ENCODE measurements at regions not wholly inside any gene's neighbourhood (a gene's known extent, or its start where the extent isn't known, plus 50 kb on each side); places are given as distances from the start of the nearest gene placed in this dataset.
"Not testable (repeated sequence)": the region's sequence is repeated elsewhere in the genome, so short reads cannot be mapped to it uniquely, and the experiment has no call there.

DNA sequence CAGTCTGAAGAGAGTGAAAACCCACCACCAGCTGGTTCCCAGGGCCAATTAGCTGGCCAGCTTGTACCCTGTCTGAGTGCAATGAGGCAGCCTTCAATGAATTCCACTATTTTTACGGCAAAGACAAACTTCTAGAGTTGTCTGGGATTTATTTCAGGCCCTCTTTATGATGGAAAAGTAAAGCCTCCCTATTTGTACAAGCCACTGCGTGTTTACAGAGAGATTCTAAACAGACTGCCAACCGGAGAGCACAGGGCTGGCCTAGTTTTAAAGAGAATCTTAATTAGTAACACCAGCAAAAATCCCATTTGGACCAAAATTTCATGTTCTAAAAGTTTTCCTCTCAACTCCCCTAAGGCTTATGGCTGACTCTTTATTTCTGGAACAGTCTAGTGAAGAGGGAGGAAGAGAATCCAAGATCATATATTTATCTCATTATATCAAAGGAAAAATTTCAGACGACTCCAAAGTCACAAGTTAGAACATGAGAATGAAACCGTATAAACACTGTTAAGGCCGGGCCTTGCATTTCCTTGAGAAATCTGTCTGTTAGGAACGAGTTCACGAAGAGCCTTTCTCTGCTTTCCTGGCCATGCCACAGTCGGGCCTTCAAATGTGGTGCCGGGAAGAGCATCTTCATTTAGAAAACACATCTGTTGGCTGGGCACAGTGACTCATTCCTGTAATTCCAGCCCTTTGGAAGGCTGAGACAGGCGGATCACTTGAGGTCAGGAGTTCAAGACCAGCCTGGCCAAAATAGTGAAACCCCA, 724.6 kb upstream of the NRP1 start:
- no peaks in the 10 kb centered on the region for H3K4me1 ChIP-seq (ENCODE audit: insufficient read depth, low read length)
- no peak overlapping the region for H3K4me3 ChIP-seq (ENCODE audit: low read length)
- peaks cover 20% of the 10 kb centered on the region for H3K9me3 ChIP-seq (ENCODE audit: insufficient read depth, low read depth, low read length)
- no peak overlapping the region for H3K27ac ChIP-seq (ENCODE audit: low read depth, low read length)
- WGBS: 93% methylated on average over 11 of the region's 11 CpGs
- H3K27me3 ChIP-seq (ENCODE audit: insufficient read depth, low read length): no peaks in the 10 kb centered on the region
- no peak overlapping the region for H3K9ac ChIP-seq (ENCODE audit: low read depth, low read length)
- no peaks in the 10 kb centered on the region for H3K36me3 ChIP-seq (ENCODE audit: insufficient read depth, low read length)

GRCh38 chr10:34055410-34055985, 721.0 kb upstream of the NRP1 start:
- H3K27me3 ChIP-seq (ENCODE audit: insufficient read depth, low read length); H3K36me3 ChIP-seq (ENCODE audit: insufficient read depth, low read length); H3K9me3 ChIP-seq (ENCODE audit: insufficient read depth, low read depth, low read length); H3K9ac ChIP-seq (ENCODE audit: low read depth, low read length); H3K27ac ChIP-seq (ENCODE audit: low read depth, low read length); H3K4me1 ChIP-seq (ENCODE audit: insufficient read depth, low read length); H3K4me3 ChIP-seq (ENCODE audit: low read length): not testable (repeated sequence)
- 96% methylated on average over 38 of the region's 38 CpGs for WGBS

DNA sequence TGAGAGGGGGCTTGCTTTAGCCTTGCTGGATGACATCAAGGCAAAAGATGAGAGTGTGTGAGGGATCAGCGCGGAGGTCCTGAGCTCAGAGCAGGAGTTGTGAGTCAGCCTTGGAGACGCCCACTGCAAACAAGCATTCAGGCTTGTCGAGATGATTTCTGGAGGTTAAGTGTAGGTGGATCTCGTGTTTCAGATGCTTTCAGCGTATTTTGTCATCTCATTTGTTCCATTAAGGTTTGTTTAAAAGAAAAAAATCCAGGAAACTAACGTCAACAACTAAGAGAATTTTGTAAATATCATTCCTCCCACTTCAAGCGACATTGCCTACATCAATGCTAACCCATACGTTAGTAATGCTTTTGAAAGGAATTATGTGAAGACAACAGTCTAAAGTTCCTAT, 715.4 kb upstream of the NRP1 start:
- peaks cover 6% of the 10 kb centered on the region; the same call in 1 of the 2 replicates for H3K4me1 ChIP-seq (ENCODE audit: insufficient read depth, low read length)
- no peak overlapping the region for H3K27ac ChIP-seq (ENCODE audit: low read depth, low read length)
- no peaks in the 10 kb centered on the region for H3K9me3 ChIP-seq (ENCODE audit: insufficient read depth, low read depth, low read length)
- no peaks in the 10 kb centered on the region for H3K36me3 ChIP-seq (ENCODE audit: insufficient read depth, low read length)
- H3K4me3 ChIP-seq (ENCODE audit: low read length): no peak overlapping the region
- no peaks in the 10 kb centered on the region for H3K27me3 ChIP-seq (ENCODE audit: insufficient read depth, low read length)
- WGBS: 74% methylated on average over 8 of the region's 9 CpGs
- no peak overlapping the region for H3K9ac ChIP-seq (ENCODE audit: low read depth, low read length)

- Histone ChIP-seq H3K27me3 (ENCODE audit: insufficient read depth, low read length) (no peaks in the 10 kb centered on the region), H3K9me3 (ENCODE audit: insufficient read depth, low read depth, low read length) (no peaks in the 10 kb centered on the region), H3K36me3 (ENCODE audit: insufficient read depth, low read length) (no peaks in the 10 kb centered on the region), H3K27ac (ENCODE audit: low read depth, low read length) (no peak overlapping the region), H3K9ac (ENCODE audit: low read depth, low read length) (no peak overlapping the region), H3K4me1 (ENCODE audit: insufficient read depth, low read length) (peaks cover 6% of the 10 kb centered on the region; the same call in 1 of the 2 replicates), H3K4me3 (ENCODE audit: low read length) (no peak overlapping the region)
- WGBS: 88% methylated on average over 1 of the region's 3 CpGs
Observed at GRCh38 chr10:34049469-34049868, 715.0 kb upstream of the NRP1 start.

GRCh38 chr10:34047389-34047788, 712.9 kb upstream of the NRP1 start:
- H3K27ac ChIP-seq (ENCODE audit: low read depth, low read length): no peak overlapping the region
- H3K36me3 ChIP-seq (ENCODE audit: insufficient read depth, low read length): no peaks in the 10 kb centered on the region
- no peaks in the 10 kb centered on the region for H3K9me3 ChIP-seq (ENCODE audit: insufficient read depth, low read depth, low read length)
- no peak overlapping the region for H3K4me3 ChIP-seq (ENCODE audit: low read length)
- H3K27me3 ChIP-seq (ENCODE audit: insufficient read depth, low read length): no peaks in the 10 kb centered on the region
- WGBS: 96% methylated on average over 7 of the region's 7 CpGs
- no peak overlapping the region for H3K9ac ChIP-seq (ENCODE audit: low read depth, low read length)
- H3K4me1 ChIP-seq (ENCODE audit: insufficient read depth, low read length): peaks cover 6% of the 10 kb centered on the region; the same call in 1 of the 2 replicates

DNA sequence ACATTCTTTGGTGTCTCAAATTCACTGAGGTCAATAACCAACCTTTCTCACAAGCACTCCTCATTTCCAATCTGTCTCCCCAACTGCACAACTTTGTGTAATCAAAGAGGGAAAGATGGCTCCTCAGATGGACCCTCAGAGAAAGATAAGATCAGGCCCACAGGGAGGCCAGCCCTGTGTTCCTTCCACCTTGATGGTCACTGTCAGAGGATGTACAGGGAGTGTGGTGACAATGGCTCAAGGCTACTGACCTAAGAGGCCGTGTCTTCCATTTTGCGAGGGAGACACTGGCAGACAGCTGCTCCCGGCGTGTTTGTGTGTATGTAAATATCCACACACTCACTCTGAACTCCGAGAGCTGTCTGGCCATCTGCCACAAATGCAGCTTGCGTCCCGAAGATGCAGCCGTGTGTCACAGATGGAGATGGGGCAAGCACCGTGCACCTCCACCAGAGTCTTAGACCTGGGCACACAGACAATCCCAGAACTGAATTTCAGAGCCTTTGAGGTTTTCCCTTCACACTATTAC, 712.1 kb upstream of the NRP1 start:
- H3K9ac ChIP-seq (ENCODE audit: low read depth, low read length): no peak overlapping the region
- 96% methylated on average over 9 of the region's 9 CpGs for WGBS
- H3K36me3 ChIP-seq (ENCODE audit: insufficient read depth, low read length): no peaks in the 10 kb centered on the region
- H3K27ac ChIP-seq (ENCODE audit: low read depth, low read length): no peak overlapping the region
- H3K27me3 ChIP-seq (ENCODE audit: insufficient read depth, low read length): no peaks in the 10 kb centered on the region
- peaks cover 6% of the 10 kb centered on the region; the same call in 1 of the 2 replicates for H3K4me1 ChIP-seq (ENCODE audit: insufficient read depth, low read length)
- H3K9me3 ChIP-seq (ENCODE audit: insufficient read depth, low read depth, low read length): no peaks in the 10 kb centered on the region
- H3K4me3 ChIP-seq (ENCODE audit: low read length): no peak overlapping the region

DNA sequence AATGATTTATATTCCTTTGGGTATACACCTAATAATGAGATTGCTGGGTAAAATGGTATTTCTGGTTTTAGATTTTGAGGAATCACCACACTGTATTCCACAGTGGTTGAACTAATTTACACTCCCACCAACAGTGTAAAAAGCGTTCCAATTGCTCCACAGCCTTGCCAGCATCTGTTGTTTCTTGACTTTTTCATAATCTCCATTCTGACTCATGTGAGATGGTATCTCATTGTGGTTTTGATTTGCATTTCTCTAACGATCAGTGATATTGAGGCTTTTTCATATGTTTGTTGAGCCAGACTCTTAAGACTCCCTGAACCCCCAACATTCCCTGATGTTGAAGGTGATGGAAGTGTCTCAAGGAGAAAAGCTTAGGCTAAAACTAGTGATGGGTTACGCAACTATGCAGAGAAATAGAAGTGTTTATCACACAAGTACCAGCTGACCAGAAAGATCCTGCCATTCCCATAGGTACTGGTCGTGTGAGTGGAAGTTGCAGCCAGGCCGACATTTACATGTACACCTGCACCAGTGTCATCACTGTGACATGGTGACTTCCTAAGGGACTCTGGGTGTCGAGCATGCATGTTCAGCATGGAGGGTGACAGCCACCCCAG, 711.2 kb upstream of the NRP1 start:
- no peak overlapping the region for H3K4me3 ChIP-seq (ENCODE audit: low read length)
- no peak overlapping the region for H3K9ac ChIP-seq (ENCODE audit: low read depth, low read length)
- peaks cover 6% of the 10 kb centered on the region; the same call in 1 of the 2 replicates for H3K4me1 ChIP-seq (ENCODE audit: insufficient read depth, low read length)
- no peaks in the 10 kb centered on the region for H3K9me3 ChIP-seq (ENCODE audit: insufficient read depth, low read depth, low read length)
- H3K27me3 ChIP-seq (ENCODE audit: insufficient read depth, low read length): no peaks in the 10 kb centered on the region
- no peaks in the 10 kb centered on the region for H3K36me3 ChIP-seq (ENCODE audit: insufficient read depth, low read length)
- no peak overlapping the region for H3K27ac ChIP-seq (ENCODE audit: low read depth, low read length)
- 93% methylated on average over 6 of the region's 6 CpGs for WGBS

- no peak overlapping the region for H3K27ac ChIP-seq (ENCODE audit: low read depth, low read length)
- H3K36me3 ChIP-seq (ENCODE audit: insufficient read depth, low read length): no peaks in the 10 kb centered on the region
- H3K9me3 ChIP-seq (ENCODE audit: insufficient read depth, low read depth, low read length): no peaks in the 10 kb centered on the region
- no peak overlapping the region for H3K4me3 ChIP-seq (ENCODE audit: low read length)
- no peak overlapping the region for H3K9ac ChIP-seq (ENCODE audit: low read depth, low read length)
- H3K27me3 ChIP-seq (ENCODE audit: insufficient read depth, low read length): no peaks in the 10 kb centered on the region
- 96% methylated on average over 4 of the region's 4 CpGs for WGBS
- H3K4me1 ChIP-seq (ENCODE audit: insufficient read depth, low read length): no peaks in the 10 kb centered on the region
Observed at GRCh38 chr10:34041871-34042270, 707.4 kb upstream of the NRP1 start.

- H3K27ac ChIP-seq (ENCODE audit: low read depth, low read length): no peak overlapping the region
- no peaks in the 10 kb centered on the region for H3K36me3 ChIP-seq (ENCODE audit: insufficient read depth, low read length)
- WGBS: 92% methylated on average over 2 of the region's 3 CpGs
- no peaks in the 10 kb centered on the region for H3K9me3 ChIP-seq (ENCODE audit: insufficient read depth, low read depth, low read length)
- H3K9ac ChIP-seq (ENCODE audit: low read depth, low read length): no peak overlapping the region
- no peaks in the 10 kb centered on the region for H3K4me1 ChIP-seq (ENCODE audit: insufficient read depth, low read length)
- no peak overlapping the region for H3K4me3 ChIP-seq (ENCODE audit: low read length)
- H3K27me3 ChIP-seq (ENCODE audit: insufficient read depth, low read length): no peaks in the 10 kb centered on the region
Observed at GRCh38 chr10:34037499-34037898, 703.0 kb upstream of the NRP1 start.

DNA sequence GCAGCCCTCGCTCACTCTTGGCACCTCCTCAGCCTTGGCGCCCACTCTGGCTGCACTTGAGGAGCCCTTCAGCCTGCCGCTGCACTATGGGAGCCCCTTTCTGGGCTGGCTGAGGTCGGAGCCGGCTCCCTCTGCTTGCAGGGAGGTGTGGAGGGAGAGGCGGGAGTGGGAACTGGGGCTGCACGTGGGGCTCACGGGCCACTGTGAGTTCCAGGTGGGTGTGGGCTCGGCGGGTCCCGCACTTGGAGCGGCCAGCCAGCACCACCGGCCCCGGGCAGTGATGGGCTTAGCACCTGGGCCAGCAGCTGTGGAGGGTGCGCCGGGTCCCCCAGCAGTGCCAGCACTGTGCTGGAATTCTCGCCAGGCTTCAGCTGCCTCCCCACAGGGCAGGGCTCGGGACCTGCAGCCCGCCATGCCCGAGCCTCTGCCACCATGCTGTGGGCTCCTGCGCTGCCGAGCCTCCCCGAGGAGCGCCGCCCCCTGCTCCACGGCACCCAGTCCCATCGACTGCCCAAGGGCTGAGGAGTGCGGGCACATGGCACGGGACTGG, 700.8 kb upstream of the NRP1 start:
- not testable (repeated sequence) for H3K4me1 ChIP-seq (ENCODE audit: insufficient read depth, low read length); H3K9me3 ChIP-seq (ENCODE audit: insufficient read depth, low read depth, low read length); H3K27me3 ChIP-seq (ENCODE audit: insufficient read depth, low read length); H3K36me3 ChIP-seq (ENCODE audit: insufficient read depth, low read length); H3K9ac ChIP-seq (ENCODE audit: low read depth, low read length); H3K27ac ChIP-seq (ENCODE audit: low read depth, low read length); H3K4me3 ChIP-seq (ENCODE audit: low read length)
- WGBS: 94% methylated on average over 29 of the region's 29 CpGs

DNA sequence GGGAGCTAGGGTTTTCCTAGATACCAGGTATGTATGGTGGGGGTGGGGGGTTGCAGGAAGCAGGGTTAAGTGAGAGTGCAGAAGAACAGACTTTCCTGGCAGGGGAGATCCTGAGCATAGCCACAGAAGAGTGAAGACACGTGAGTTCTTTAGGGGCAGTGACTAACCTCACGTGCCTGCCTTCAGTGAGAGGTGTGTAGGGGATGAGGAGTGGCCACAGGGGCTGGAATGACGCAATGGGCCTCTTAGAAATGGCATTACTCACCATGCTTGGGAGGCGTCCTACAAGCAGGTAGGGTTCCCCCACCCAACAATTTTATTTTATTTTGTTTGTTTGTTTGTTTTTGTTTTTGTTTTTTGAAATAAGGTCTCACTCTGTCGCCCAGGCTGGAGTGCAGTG, 698.6 kb upstream of the NRP1 start:
- Histone ChIP-seq H3K4me1 (ENCODE audit: insufficient read depth, low read length) (no peaks in the 10 kb centered on the region), H3K9me3 (ENCODE audit: insufficient read depth, low read depth, low read length) (no peaks in the 10 kb centered on the region), H3K27ac (ENCODE audit: low read depth, low read length) (no peak overlapping the region), H3K27me3 (ENCODE audit: insufficient read depth, low read length) (no peaks in the 10 kb centered on the region), H3K36me3 (ENCODE audit: insufficient read depth, low read length) (no peaks in the 10 kb centered on the region), H3K9ac (ENCODE audit: low read depth, low read length) (no peak overlapping the region), H3K4me3 (ENCODE audit: low read length) (no peak overlapping the region)
- WGBS: 90% methylated on average over 4 of the region's 5 CpGs
